ENCODE measurements at regions not wholly inside any gene's neighbourhood (a gene's known extent, or its start where the extent isn't known, plus 50 kb on each side); places are given as distances from the start of the nearest gene placed in this dataset.

DNA sequence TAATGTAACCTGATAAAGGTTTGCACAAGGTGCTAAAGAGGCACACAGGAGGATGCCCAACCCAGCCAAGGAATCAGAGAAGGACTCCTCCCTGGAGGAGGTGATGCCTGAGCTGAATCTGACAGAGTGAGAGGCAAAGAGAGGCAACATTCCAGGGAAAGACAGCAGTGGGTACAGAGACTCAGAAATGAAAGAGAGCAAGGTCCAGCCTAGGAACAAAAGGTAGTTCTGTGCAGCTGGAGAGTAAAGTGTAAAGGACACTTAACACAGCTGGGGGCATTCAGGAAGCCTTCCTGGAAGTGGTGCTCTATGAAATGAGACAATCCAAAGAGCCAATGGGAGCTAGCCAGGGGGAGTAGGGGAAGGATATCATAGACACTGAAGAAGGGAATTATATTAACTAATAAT lies 181.0 kb upstream of the GLI2 start:
- TF ChIP-seq, protein P1, sequence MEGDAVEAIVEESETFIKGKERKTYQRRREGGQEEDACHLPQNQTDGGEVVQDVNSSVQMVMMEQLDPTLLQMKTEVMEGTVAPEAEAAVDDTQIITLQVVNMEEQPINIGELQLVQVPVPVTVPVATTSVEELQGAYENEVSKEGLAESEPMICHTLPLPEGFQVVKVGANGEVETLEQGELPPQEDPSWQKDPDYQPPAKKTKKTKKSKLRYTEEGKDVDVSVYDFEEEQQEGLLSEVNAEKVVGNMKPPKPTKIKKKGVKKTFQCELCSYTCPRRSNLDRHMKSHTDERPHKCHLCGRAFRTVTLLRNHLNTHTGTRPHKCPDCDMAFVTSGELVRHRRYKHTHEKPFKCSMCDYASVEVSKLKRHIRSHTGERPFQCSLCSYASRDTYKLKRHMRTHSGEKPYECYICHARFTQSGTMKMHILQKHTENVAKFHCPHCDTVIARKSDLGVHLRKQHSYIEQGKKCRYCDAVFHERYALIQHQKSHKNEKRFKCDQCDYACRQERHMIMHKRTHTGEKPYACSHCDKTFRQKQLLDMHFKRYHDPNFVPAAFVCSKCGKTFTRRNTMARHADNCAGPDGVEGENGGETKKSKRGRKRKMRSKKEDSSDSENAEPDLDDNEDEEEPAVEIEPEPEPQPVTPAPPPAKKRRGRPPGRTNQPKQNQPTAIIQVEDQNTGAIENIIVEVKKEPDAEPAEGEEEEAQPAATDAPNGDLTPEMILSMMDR (IDR thresholded peaks at IDR 0.05; ENCODE audit: poor library complexity), result no peak
- TF ChIP-seq EZH2phosphoT487 (IDR thresholded peaks at IDR 0.05; ENCODE audit: low read depth, severe bottlenecking, unreplicated experiment), result no peak
- TF ChIP-seq EZH2 (IDR thresholded peaks at IDR 0.05; ENCODE audit: borderline replicate concordance), result no peak

All from hepatocyte (in vitro differentiated cells).